ELR (cell line): ENCODE measurements at regions not wholly inside any gene's neighbourhood (a gene's known extent, or its start where the extent isn't known, plus 50 kb on each side); places are given as distances from the start of the nearest gene placed in this dataset.

ENCODE experiments used
- DNase-seq: peaks from one replicate; pipeline ENCODE4 v3.0.0-alpha.2; 2015; ENCODE audit warnings: low read depth

DNA sequence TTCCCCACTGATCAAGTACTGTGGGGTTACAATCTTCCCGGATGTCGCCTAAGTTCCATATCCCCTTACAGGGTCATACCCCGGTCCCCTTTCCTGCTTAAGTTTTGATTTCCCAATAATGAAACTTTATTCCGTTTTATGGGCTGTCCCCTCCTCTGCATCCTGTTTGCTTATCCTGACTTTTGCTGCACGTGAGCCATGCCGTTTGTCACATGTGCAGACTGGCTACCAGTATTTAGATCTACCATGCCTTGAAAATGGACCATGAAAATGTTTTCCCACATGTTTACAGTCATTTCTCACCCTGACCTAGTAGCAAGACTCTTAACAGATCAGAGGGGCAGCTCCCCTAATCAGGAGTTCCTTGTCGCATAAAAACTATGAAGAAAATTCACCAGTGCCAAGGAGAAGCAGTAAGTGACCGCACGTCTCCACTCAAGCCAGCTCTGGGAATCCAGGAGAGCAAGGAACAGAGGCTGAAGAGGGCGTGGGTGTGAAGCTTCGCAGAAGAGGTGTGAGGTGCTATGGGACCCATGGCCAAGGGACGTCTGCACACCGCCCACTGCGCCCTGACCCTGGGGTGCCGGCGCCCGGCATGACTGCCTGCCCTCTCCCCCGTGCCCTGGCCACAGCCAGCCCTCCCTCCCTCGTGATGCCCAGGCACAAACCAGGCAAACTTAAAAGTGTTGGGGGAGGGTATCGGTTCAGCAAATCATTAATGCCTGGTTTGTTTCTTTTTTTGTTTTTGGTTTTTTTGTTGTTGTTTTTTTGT, 440.8 kb upstream of the SALL3 start:
- DNase-seq = no peak

DNA sequence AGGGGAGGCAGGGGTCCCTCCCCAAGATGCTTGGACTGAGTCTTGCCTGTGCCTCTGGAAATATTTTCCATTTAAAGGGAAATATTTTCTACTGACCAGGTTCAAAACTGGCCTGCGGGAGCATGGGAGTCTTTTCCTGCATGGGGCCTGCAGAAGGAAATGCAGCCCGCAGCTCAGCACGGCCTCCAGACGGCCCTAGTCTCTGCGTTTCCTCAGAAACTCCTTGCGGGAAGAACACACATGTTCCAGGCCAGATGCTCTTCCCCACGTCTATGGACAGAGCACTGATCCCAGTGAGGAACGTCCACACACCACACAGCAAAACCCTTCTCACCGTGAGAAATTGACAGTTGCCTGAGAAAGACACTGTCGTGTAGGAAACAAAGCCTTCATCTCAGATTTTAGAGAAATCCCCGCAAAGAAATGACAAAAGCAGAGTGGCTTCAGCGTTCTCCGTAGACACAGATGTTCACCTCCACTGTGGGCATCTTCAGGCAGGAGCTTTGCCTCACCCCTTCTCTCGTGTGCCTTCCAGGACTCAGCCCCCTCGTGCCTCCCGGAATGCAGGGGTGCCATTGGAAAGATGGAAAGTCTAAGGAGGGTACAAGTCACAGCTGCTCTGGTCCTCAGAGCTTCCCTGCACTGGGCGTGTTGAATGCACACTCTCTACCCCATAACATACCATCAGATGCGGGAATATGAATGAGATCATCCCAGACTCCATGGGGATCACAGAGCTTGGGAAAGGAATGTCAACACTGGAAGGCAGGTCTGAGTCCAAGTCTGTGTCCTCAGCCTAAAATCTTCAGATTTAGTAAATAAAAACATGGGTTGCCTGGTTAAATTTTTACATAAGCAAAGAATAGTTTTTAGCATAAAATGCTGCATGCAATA, 438.7 kb upstream of the SALL3 start:
- no peak for DNase-seq

DNA sequence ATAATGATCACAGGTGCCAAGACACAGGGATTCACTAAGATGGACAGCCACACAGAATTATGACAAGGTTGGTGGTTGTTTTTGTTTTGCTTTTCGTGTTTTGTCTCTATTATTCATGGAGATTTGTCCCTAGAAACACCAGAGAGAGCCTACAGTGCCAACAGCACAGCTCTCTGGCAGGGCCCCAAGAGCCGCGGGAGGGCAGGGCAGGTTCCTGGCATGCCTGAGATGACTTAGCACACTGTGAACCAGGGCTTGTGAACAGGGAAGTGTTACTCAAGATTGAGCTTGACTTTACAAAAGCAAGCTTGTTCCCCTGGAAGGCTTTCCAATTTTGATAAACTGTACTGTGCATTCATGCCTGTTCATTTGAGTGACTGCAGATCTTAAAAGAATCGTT, 437.4 kb upstream of the SALL3 start:
- no peak for DNase-seq

DNA sequence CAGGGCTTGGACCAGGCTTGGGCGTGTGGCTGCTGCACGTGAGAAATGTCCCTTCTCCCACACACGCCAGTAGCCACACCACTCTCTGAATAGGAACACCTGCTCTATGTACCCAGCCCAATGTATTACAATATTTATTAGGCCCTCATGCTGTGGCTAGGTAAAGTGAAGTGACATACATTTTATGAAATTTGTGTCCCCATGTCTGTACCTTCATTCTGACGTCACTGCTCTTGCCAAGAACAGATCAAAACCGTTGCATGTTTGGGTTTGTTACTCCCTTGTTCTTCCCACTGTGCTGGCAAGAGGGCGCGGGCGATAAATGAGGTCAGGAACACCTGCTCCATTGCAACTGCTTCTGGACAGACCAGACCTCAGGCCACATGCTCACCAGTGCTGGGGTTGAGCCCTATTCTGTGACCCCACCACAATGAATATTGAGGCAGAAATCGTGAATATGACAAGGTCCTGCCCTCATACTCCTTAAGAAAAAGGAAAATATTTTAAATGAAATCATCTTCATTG, 436.4 kb upstream of the SALL3 start:
- no peak for DNase-seq

- DNase-seq = no peak
These were observed 433.3 kb upstream of the SALL3 start for GRCh38 chr18:78546281-78546680.

DNA sequence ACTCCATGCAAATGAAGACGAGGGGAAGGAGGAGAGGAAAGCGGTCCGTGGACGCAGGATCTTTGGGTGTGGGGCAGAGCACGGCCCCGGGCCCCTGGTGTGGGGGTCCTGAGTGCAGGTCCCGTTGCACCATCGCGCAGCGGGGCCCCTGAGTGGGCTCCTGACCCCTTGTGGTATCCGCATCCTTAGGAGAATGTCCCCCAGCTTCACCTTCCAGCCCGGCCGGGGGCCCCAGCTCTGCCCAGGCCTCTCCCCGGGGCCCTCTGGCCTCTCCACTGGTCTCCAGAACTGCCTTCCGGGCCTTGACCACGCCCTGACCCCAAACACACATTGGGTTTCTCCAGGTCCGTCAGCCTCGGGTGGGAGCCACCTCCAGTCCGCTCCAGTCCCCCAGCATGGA, 431.8 kb upstream of the SALL3 start:
- DNase-seq = no peak

GRCh38 chr18:78548261-78549058, 431.2 kb upstream of the SALL3 start:
- no peak for DNase-seq

DNA sequence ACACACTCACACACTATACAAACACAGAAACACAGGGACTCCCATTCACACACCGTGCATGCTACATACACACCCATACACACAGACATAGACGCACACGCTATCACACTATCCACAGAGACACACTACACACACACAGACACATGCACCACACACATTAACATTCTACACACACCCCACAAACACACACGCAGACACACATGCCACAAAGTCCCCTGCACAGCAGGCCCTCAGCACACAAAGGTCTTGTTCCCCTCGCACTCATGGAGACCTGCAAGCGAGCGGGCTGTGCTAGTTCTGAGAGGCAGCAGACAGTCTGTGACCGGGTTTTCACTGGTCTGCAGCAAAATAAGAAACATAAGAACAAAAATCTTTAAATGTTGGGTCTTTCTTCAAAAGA, 429.6 kb upstream of the SALL3 start:
- no peak for DNase-seq

GRCh38 chr18:78554944-78555608, 424.5 kb upstream of the SALL3 start:
- no peak for DNase-seq

DNA sequence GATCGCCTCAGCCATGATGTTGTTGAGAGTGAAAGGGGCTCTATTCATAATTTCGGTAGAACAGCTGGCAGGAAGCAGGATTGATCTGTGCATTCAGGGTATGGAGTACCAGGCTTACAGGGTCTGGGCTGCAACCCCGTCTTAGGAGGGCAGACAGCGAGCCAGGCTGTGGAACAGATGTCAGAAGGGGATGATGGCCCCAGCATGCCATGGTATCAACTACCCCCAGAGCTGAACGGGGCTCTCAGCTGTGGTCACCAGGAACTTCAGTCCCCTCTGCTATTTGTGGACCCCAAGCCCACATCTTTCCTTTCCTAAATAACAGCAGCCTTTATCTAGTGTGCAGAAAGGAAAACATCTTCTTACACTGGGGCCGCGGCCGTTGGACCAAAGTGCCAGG, 422.2 kb upstream of the SALL3 start:
- no peak for DNase-seq

GRCh38 chr18:78558101-78558810, 421.4 kb upstream of the SALL3 start:
- DNase-seq = no peak

GRCh38 chr18:78558948-78559347, 420.7 kb upstream of the SALL3 start:
- no peak for DNase-seq

DNA sequence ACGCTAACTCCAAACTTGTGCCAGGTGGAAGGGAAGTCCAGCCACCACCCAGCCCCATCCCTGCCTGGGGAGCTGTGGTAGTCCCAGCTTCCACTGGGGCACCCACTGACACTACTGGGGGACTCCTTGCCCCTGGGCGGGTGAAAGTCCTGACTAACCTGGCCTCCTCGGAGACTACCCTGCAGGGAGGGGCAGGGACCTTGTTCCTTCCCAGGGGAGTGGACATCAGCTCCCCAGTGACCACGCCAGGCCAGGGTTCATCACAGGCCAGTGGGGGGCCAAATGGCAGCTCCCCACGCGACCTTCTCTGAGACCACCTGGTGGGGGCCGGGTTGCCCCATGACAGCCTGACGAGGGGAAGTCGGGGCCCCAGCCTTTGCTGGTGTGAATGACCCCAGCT, 420.0 kb upstream of the SALL3 start:
- DNase-seq = no peak

DNA sequence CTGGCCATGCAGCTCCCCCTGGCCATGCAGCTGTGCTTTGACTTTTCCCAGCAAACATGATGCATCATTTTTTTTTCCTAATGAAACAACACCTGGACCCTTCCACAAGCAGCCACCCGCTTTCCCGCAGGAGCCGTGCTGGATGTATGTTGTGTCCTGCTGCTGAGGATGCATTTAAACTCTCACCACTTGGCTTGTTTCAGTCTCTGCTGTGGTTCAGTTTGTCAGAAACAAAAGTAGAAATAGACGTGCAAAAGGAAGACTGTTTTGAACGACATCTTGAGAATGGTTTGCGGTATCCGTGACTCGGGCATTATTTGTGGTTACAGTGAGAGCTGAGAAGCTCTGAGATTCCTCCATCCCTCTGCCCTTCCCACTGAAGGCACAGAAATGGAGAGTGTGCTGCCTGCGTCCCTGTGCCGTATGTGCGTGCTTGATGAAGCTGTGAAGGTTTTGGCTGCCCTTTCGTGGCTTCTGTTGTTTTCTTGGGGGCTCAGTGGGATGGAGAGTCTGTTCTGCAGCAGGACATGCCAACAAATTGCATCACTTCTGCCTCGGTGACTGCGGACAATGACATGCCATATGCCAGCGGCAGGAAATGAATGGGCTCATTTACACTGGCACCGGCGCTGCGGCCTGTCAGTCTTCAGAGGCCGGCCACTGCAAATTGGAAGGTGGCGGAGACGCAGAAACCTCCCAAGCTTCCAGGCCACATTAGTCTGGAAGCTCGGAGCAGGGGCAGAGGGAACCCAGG, 417.7 kb upstream of the SALL3 start:
- DNase-seq = no peak

DNA sequence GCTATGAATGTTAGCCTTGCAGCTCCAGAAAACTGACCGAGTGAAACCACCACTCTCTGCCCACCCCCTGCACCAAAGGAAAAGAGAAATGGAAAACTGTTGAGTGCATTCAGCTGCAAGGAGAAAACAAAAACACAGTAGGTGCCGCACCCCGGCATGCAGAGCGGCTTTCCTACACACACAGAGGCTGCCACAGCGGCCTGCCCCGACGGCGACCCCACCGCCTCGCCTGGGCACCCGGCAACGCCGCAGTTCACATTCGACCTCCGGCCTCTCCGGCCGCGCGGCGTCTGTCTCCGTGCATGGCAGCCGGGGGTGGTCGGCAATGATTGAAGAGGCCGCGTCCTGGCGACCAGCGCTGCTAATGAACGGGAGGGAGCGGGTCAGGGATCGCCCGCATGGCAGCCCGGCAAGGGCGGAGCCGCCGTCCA, 417.1 kb upstream of the SALL3 start:
- DNase-seq = no peak

DNA sequence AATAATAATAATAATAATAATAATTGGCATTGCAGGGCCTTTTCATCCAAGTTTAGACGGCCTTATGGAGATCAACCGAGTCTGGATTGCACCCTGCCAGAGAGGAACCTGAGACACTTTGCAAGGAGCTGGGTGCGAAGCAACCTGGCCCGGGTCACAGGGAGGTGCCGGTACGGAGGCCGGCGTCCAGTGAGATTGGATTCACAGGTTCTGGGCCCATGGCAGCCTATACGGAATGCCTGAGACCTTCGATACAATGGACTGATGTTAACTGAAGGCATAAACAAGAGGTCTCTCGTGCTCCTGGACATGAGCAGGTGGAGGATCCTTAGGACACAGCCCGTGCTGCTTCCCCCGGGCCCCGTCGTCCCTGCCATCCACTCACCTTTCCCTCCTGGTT, 416.5 kb upstream of the SALL3 start:
- DNase-seq = no peak

DNA sequence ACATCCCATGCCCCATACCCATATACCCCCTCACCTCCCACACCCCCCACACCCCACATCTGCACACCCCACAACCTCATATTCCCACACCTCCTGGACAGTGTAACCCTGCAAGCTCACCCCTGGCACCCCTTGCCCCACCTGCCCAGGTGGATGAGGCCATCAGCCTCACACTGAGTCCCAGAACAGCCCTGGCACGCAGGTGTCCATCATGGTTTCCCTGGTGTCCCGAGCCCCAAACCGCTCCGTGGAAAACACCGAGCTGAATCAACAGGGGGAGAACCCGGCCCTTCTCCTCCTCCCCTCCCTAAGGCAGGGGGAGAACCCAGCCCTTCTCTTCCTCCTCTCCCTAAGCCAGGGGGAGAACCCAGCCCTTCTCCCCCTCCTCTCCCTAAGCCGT, 415.6 kb upstream of the SALL3 start:
- no peak for DNase-seq

DNA sequence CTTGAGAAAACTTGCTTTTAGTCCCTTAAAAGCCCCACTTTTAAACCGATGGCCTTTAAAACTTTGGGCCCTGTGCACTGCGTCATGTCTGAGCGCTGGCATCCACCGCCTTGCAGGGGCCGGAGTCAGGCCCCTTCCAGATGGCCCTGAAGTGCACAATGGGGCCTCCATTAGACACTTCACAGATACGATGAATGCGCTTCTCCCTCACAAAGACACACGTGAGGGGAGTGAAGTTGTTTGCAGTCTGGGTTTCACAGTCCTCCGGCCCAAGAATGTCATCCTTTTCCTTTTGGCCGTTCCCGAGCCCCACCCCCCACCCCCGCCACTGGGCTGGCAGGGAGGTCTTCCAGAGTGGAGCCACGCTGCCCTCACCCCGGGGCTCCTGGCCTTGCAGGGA, 415.1 kb upstream of the SALL3 start:
- no peak for DNase-seq

- DNase-seq = no peak
These were observed 414.4 kb upstream of the SALL3 start for GRCh38 chr18:78565240-78565639.

DNA sequence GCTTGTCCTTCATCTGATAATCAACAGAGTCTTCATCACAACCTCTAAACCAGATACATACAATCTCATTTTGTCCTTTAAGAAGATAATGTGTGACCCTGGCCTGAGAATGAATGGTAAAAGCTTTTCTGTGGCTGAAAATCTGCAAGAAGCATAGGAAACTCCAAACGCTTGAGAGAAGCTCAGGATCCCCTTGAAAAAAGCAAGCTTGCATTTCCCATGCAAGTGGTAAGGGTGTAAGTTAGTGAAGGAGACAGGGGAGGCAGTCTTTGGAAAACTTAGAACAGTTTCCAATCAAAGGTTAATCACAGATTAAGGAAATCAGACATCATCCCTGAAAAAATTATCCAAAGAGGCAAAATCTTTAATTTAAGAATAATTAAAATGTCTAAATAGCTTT, 413.6 kb upstream of the SALL3 start:
- no peak for DNase-seq
